GM23338 (cell line): ENCODE measurements at regions not wholly inside any gene's neighbourhood (a gene's known extent, or its start where the extent isn't known, plus 50 kb on each side); places are given as distances from the start of the nearest gene placed in this dataset.

ENCODE experiments used
- ATAC-seq: fragments of 200-7000 bp; cut with Tn5 transposase; 3 replicates; pipeline ENCODE4 v1.9.1; 2020
- DNase-seq: peaks from one replicate; pipeline ENCODE4 v3.0.0-alpha.2; 2015; ENCODE audit warnings: low spot score
- H2AFZ ChIP-seq: fragments of 200-600 bp; sonication (generic); 2 replicates; pipeline ENCODE4 v1.8.0; 2016; ENCODE audit warnings: antibody characterized with exemption, mild to moderate bottlenecking, moderate library complexity
- H3F3A ChIP-seq: fragments of 200-600 bp; sonication (generic); replicated peaks from 2 replicates; pipeline ENCODE4 v1.8.0; 2017; ENCODE audit warnings: antibody characterized with exemption, mixed run types, low read depth
- H3K27ac ChIP-seq: fragments of 200-600 bp; sonication (generic); 2 replicates; pipeline ENCODE4 v1.6.1; 2016; ENCODE audit warnings: low read depth
- H3K27me3 ChIP-seq: fragments of 200-600 bp; sonication (generic); 2 replicates; pipeline ENCODE4 v1.8.0; 2016; ENCODE audit warnings: mild to moderate bottlenecking, mixed run types, moderate library complexity; ENCODE audit not compliant: insufficient read depth
- H3K36me3 ChIP-seq: fragments of 200-600 bp; sonication (generic); 2 replicates; pipeline ENCODE4 v1.8.0; 2016; ENCODE audit warnings: mild to moderate bottlenecking; ENCODE audit not compliant: insufficient read depth
- H3K4me1 ChIP-seq: fragments of 200-600 bp; sonication (generic); 2 replicates; pipeline ENCODE4 v1.8.0; 2016; ENCODE audit warnings: mild to moderate bottlenecking, moderate library complexity; ENCODE audit not compliant: insufficient read depth
- H3K4me2 ChIP-seq: fragments of 200-600 bp; sonication (generic); 2 replicates; pipeline ENCODE4 v1.7.1; 2017; ENCODE audit warnings: mixed run types
- H3K4me3 ChIP-seq: fragments of 200-600 bp; sonication (generic); 2 replicates; pipeline ENCODE4 v1.6.1; 2016; ENCODE audit warnings: mixed run types
- H3K79me2 ChIP-seq: fragments of 200-600 bp; sonication (generic); replicated peaks from 2 replicates; pipeline ENCODE4 v1.8.0; 2017; ENCODE audit warnings: mild to moderate bottlenecking; ENCODE audit not compliant: insufficient read depth
- H3K9me2 ChIP-seq: fragments of 200-600 bp; sonication (generic); 2 replicates; pipeline ENCODE4 v1.8.0; 2017; ENCODE audit not compliant: insufficient read depth
- H4K20me1 ChIP-seq: fragments of 200-600 bp; sonication (generic); replicated peaks from 2 replicates; pipeline ENCODE4 v1.8.0; 2017; ENCODE audit warnings: mild to moderate bottlenecking; ENCODE audit not compliant: insufficient read depth
- H3K27ac Mint-ChIP-seq: 2 replicates; pipeline ENCODE4 v1.8.0; 2020; ENCODE audit warnings: inconsistent platforms, mild to moderate bottlenecking, moderate library complexity, mixed read lengths
- H3K27me3 Mint-ChIP-seq: 3 replicates; pipeline ENCODE4 v1.8.0; 2022; ENCODE audit warnings: low read depth, mild to moderate bottlenecking, moderate library complexity, mixed read lengths, inconsistent platforms; ENCODE audit not compliant: insufficient read depth, poor library complexity
- H3K36me3 Mint-ChIP-seq: 3 replicates; pipeline ENCODE4 v1.8.0; 2021; ENCODE audit warnings: low read depth, mild to moderate bottlenecking, inconsistent platforms, moderate library complexity, mixed read lengths
- H3K4me1 Mint-ChIP-seq: 3 replicates; pipeline ENCODE4 v1.8.0; 2020; ENCODE audit warnings: mild to moderate bottlenecking, inconsistent platforms, mixed read lengths
- H3K4me3 Mint-ChIP-seq: 3 replicates; pipeline ENCODE4 v1.8.0; 2021; ENCODE audit warnings: moderate library complexity, mild to moderate bottlenecking, inconsistent platforms, mixed read lengths
- H3K9me3 Mint-ChIP-seq: 3 replicates; pipeline ENCODE4 v1.8.0; 2020; ENCODE audit warnings: moderate library complexity, mild to moderate bottlenecking, inconsistent platforms, mixed read lengths
- CREB1 ChIP-seq: fragments of 250-450 bp; sonication (Bioruptor Pico); IDR thresholded peaks from 2 replicates; pipeline ENCODE4 v1.5.0; 2020; ENCODE audit warnings: low read depth, mild to moderate bottlenecking, moderate library complexity
- CTCF ChIP-seq, 2 experiments: fragments of 200-600 bp in 1 of 2; sonication (generic) in 1 of 2; conservative IDR thresholded peaks; 2 replicates each; pipeline versions ENCODE4 v1.5.1 to v1.6.1; 2016 to 2017; ENCODE audit warnings: antibody characterized with exemption in 2 of 2, low read depth in 2 of 2, mild to moderate bottlenecking in 2 of 2, moderate library complexity in 1 of 2
- EZH2 ChIP-seq: fragments of 200-600 bp; sonication (generic); IDR thresholded peaks from one replicate; pipeline ENCODE4 v1.8.0; 2017; ENCODE audit warnings: antibody characterized with exemption, mild to moderate bottlenecking, low read depth; ENCODE audit not compliant: unreplicated experiment
- EZH2phosphoT487 ChIP-seq: fragments of 200-600 bp; sonication (generic); IDR thresholded peaks from one replicate; pipeline ENCODE4 v1.8.1; 2018; ENCODE audit warnings: antibody characterized with exemption; ENCODE audit not compliant: unreplicated experiment
- JUNB ChIP-seq: IDR thresholded peaks from one replicate; pipeline ENCODE4 v1.6.1; 2016; ENCODE audit warnings: antibody characterized with exemption; ENCODE audit not compliant: unreplicated experiment
- NANOG ChIP-seq: IDR thresholded peaks from 2 replicates; pipeline ENCODE4 v1.6.1; 2016; ENCODE audit warnings: antibody characterized with exemption, borderline replicate concordance
- REST ChIP-seq: IDR thresholded peaks from one replicate; pipeline ENCODE4 v1.6.1; 2018; ENCODE audit warnings: antibody characterized with exemption; ENCODE audit not compliant: unreplicated experiment
- STAT1 ChIP-seq: IDR thresholded peaks from one replicate; pipeline ENCODE4 v1.6.1; 2016; ENCODE audit warnings: antibody characterized with exemption; ENCODE audit not compliant: unreplicated experiment
- ZNF114 ChIP-seq: fragments of 250-450 bp; sonication (Bioruptor Pico); IDR thresholded peaks from 2 replicates; pipeline ENCODE4 v1.5.0; 2020; ENCODE audit warnings: mild to moderate bottlenecking, moderate library complexity
- ZNF331 ChIP-seq: fragments of 250-450 bp; sonication (Bioruptor Pico); IDR thresholded peaks from 2 replicates; pipeline ENCODE4 v1.5.0; 2020; ENCODE audit warnings: low read depth, mild to moderate bottlenecking, moderate library complexity
- ZNF462 ChIP-seq: fragments of 250-450 bp; sonication (Bioruptor Pico); IDR thresholded peaks from 2 replicates; pipeline ENCODE4 v1.5.0; 2020; ENCODE audit warnings: mild to moderate bottlenecking, moderate library complexity

GRCh38 chr1:42010381-42010780 is 91.7 kb upstream of the HIVEP3 start:
- Histone ChIP-seq H3K27ac (no peak overlapping the region), H3K4me1 (no peaks in the 10 kb centered on the region), H3K9me2 (0 out of 2 replicates have a peak, but pooled peaks cover 3% of the 10 kb centered on the region), H3K4me3 (no peak overlapping the region), H2AFZ (no peak overlapping the region), H3K79me2 (no peaks in the 10 kb centered on the region), H3K4me2 (no peak overlapping the region), H3K36me3 (no peaks in the 10 kb centered on the region), H3K27me3 (no peaks in the 10 kb centered on the region), H3F3A (no peaks in the 10 kb centered on the region), H4K20me1 (0 out of 2 replicates have a peak, but pooled peaks cover 4% of the 10 kb centered on the region)
- TF ChIP-seq JUNB, result no peak
- TF ChIP-seq NANOG, result no peak
- TF ChIP-seq REST, result no peak
- no peak for TF ChIP-seq CTCF (conservative IDR thresholded peaks at IDR 0.05; ENCODE audit: low read depth in 2 of 2)
- TF ChIP-seq ZNF114 (CRISPR knock-in tag), result no peak
- TF ChIP-seq ZNF331 (CRISPR knock-in tag), result no peak
- no peak for TF ChIP-seq ZNF462 (CRISPR knock-in tag)
- TF ChIP-seq STAT1, result no peak
- TF ChIP-seq EZH2phosphoT487, result no peak
- TF ChIP-seq CREB1 (CRISPR knock-in tag), result no peak
- no peak for TF ChIP-seq EZH2
- Mint-ChIP-seq H3K9me3 (no peaks in the 10 kb centered on the region), H3K27ac (no peak overlapping the region), H3K36me3 (no peaks in the 10 kb centered on the region), H3K27me3 (no peaks in the 10 kb centered on the region), H3K4me3 (no peak overlapping the region), H3K4me1 (peaks cover 7% of the 10 kb centered on the region; the same call in 2 of the 3 replicates)
- ATAC-seq (no peak), DNase-seq (no peak)
